DOHH2 (cell line): ENCODE measurements at regions not wholly inside any gene's neighbourhood (a gene's known extent, or its start where the extent isn't known, plus 50 kb on each side); places are given as distances from the start of the nearest gene placed in this dataset.

Source experiments
- CTCF ChIP-seq: fragments of 200-600 bp; sonication (generic); IDR thresholded peaks from one replicate; pipeline ENCODE4 v1.5.1; 2014; ENCODE audit warnings: antibody characterized with exemption, mild to moderate bottlenecking, low read depth, low read length; ENCODE audit not compliant: poor library complexity, severe bottlenecking
- EZH2phosphoT487 ChIP-seq: fragments of 200-600 bp; sonication (generic); IDR thresholded peaks from 2 replicates; pipeline ENCODE4 v1.6.1; 2017; ENCODE audit warnings: borderline replicate concordance, mild to moderate bottlenecking, antibody characterized with exemption, low read length, moderate library complexity, mixed read lengths

- TF ChIP-seq CTCF (no peak), EZH2phosphoT487 (no peak)
Measured at GRCh38 chr6:166752928-166753721, 126.1 kb upstream of the RPS6KA2 start.
